Peyer's patch (tissue), 4 donors: ENCODE measurements at regions not wholly inside any gene's neighbourhood (a gene's known extent, or its start where the extent isn't known, plus 50 kb on each side); places are given as distances from the start of the nearest gene placed in this dataset.

ENCODE experiments used
- DNase-seq, 3 donors: peaks; one replicate each; pipeline ENCODE4 v3.0.0-alpha.2; 2017 to 2019
- H3K27ac ChIP-seq, 4 donors: fragments of 200-600 bp; sonication (generic); one replicate each; pipeline ENCODE4 v1.5.1; 2016 to 2019
- H3K27me3 ChIP-seq, 2 donors: fragments of 200-600 bp; sonication (generic); one replicate each; pipeline ENCODE4 v1.5.1; 2019
- H3K36me3 ChIP-seq, 3 donors: fragments of 200-600 bp; sonication (generic); one replicate each; pipeline ENCODE4 v1.5.1; 2016 to 2019
- H3K4me1 ChIP-seq, 4 donors: fragments of 200-600 bp; sonication (generic); one replicate each; pipeline ENCODE4 v1.5.1; 2016 to 2019
- H3K4me3 ChIP-seq, 4 donors: fragments of 200-600 bp; sonication (generic); 1 replicate in 3 of 4; 2 replicates in 1 of 4; pipeline ENCODE4 v1.5.1; 2016 to 2019; ENCODE audit warnings: mild to moderate bottlenecking in 1 of 4
- H3K9me3 ChIP-seq, 4 donors: fragments of 200-600 bp; sonication (generic); one replicate each; pipeline ENCODE4 v1.5.1; 2016 to 2019; ENCODE audit warnings: mild to moderate bottlenecking in 1 of 4
- CTCF ChIP-seq, 6 experiments: fragments of 450-650 bp in 4 of 6; fragments of 200-600 bp in 2 of 6; sonication (generic) in 1 of 6; IDR thresholded peaks; one replicate each; pipeline ENCODE4 v1.5.1; 2017 to 2019; ENCODE audit warnings: antibody characterized with exemption in 6 of 6, mild to moderate bottlenecking in 3 of 6, moderate library complexity in 1 of 6
- POLR2A ChIP-seq, 2 donors: fragments of 450-650 bp; IDR thresholded peaks; one replicate each; pipeline ENCODE4 v1.5.1; 2017; ENCODE audit warnings: antibody characterized with exemption in 2 of 2, mild to moderate bottlenecking in 2 of 2, moderate library complexity in 2 of 2

GRCh38 chr1:42000766-42001165 lies 82.0 kb upstream of the HIVEP3 start:
- TF ChIP-seq POLR2A (IDR thresholded peaks at IDR 0.05) (no peak), CTCF (IDR thresholded peaks at IDR 0.05) (no peak)
- H3K36me3 ChIP-seq: no peaks in the 10 kb centered on the region
- H3K4me1 ChIP-seq: no peaks in the 10 kb centered on the region
- H3K9me3 ChIP-seq: no peaks in the 10 kb centered on the region
- DNase-seq: no peak
- H3K4me3 ChIP-seq: no peak overlapping the region
- H3K27ac ChIP-seq: no peak overlapping the region
- H3K27me3 ChIP-seq: no peaks in the 10 kb centered on the region

- H3K27ac ChIP-seq: no peak overlapping the region
- no peaks in the 10 kb centered on the region for H3K36me3 ChIP-seq
- TF ChIP-seq CTCF (IDR thresholded peaks at IDR 0.05): no peak
- TF ChIP-seq POLR2A (IDR thresholded peaks at IDR 0.05): no peak
- H3K4me3 ChIP-seq: no peak overlapping the region
- DNase-seq: no peak
- H3K4me1 ChIP-seq: no peaks in the 10 kb centered on the region
- H3K27me3 ChIP-seq: no peaks in the 10 kb centered on the region
- no peaks in the 10 kb centered on the region for H3K9me3 ChIP-seq
Observed at GRCh38 chr1:41999884-42000283, 81.2 kb upstream of the HIVEP3 start.

GRCh38 chr1:41998250-41998649 lies 79.5 kb upstream of the HIVEP3 start:
- TF ChIP-seq CTCF (IDR thresholded peaks at IDR 0.05) (no peak), POLR2A (IDR thresholded peaks at IDR 0.05) (no peak)

GRCh38 chr1:41997153-41997552 lies 78.4 kb upstream of the HIVEP3 start:
- no peak for TF ChIP-seq POLR2A (IDR thresholded peaks at IDR 0.05)
- no peak for TF ChIP-seq CTCF (IDR thresholded peaks at IDR 0.05)
- no peak for DNase-seq
- Histone ChIP-seq H3K4me3 (no peak overlapping the region), H3K4me1 (no peaks in the 10 kb centered on the region), H3K27me3 (no peaks in the 10 kb centered on the region), H3K9me3 (no peaks in the 10 kb centered on the region), H3K36me3 (no peaks in the 10 kb centered on the region), H3K27ac (no peak overlapping the region)

More at GRCh38 chr1:41998250-41998649, 79.5 kb upstream of the HIVEP3 start:
- Histone ChIP-seq H3K4me3 (no peak overlapping the region), H3K27ac (no peak overlapping the region), H3K36me3 (no peaks in the 10 kb centered on the region), H3K4me1 (no peaks in the 10 kb centered on the region), H3K9me3 (no peaks in the 10 kb centered on the region), H3K27me3 (no peaks in the 10 kb centered on the region)
- DNase-seq: no peak

GRCh38 chr1:41995441-41996130 lies 76.9 kb upstream of the HIVEP3 start:
- no peak for TF ChIP-seq CTCF (IDR thresholded peaks at IDR 0.05)
- TF ChIP-seq POLR2A (IDR thresholded peaks at IDR 0.05): no peak
- Histone ChIP-seq H3K27me3 (no peaks in the 10 kb centered on the region), H3K36me3 (no peaks in the 10 kb centered on the region), H3K9me3 (no peaks in the 10 kb centered on the region), H3K4me1 (no peaks in the 10 kb centered on the region), H3K4me3 (no peak overlapping the region), H3K27ac (no peak overlapping the region)
- DNase-seq: no peak
